Right lobe of liver (tissue), 6 donors: ENCODE measurements at regions not wholly inside any gene's neighbourhood (a gene's known extent, or its start where the extent isn't known, plus 50 kb on each side); places are given as distances from the start of the nearest gene placed in this dataset.

Experiments
- ATAC-seq, 4 donors: fragments of 200-7000 bp; cut with Tn5 transposase; one replicate each; pipeline ENCODE4 v1.9.1; 2020; ENCODE audit warnings: mild to moderate bottlenecking in 4 of 4, moderate library complexity in 4 of 4
- DNase-seq, 3 donors: peaks; one replicate each; pipeline ENCODE4 v3.0.0-alpha.2; 2020
- H3K27ac ChIP-seq, 3 donors: fragments of 200-600 bp; one replicate each; pipeline ENCODE4 v1.8.0; 2022
- H3K27me3 ChIP-seq, 2 donors: fragments of 200-600 bp; one replicate each; pipeline ENCODE4 v1.8.0; 2022
- H3K36me3 ChIP-seq, 4 donors: fragments of 200-600 bp; sonication (generic) in 1 of 4; one replicate each; pipeline versions ENCODE4 v1.5.1 to v1.8.0; 2017 to 2022; ENCODE audit warnings: control low read depth in 1 of 4
- H3K4me1 ChIP-seq, 4 donors: fragments of 200-600 bp; sonication (generic) in 1 of 4; one replicate each; pipeline versions ENCODE4 v1.5.1 to v1.8.0; 2017 to 2022; ENCODE audit warnings: control low read depth in 1 of 4
- H3K4me3 ChIP-seq, 3 donors: fragments of 200-600 bp; one replicate each; pipeline ENCODE4 v1.8.0; 2022
- H3K9me3 ChIP-seq, 4 donors: fragments of 200-600 bp; sonication (generic) in 1 of 4; one replicate each; pipeline versions ENCODE4 v1.5.1 to v1.8.0; 2017 to 2022; ENCODE audit warnings: control low read depth in 1 of 4
- CTCF ChIP-seq, 4 donors: fragments of 200-600 bp in 3 of 4; fragments of 450-650 bp in 1 of 4; IDR thresholded peaks; one replicate each; pipeline versions ENCODE4 v1.5.1 to v1.8.0; 2016 to 2022; ENCODE audit warnings: antibody characterized with exemption in 4 of 4, mild to moderate bottlenecking in 2 of 4
- POLR2A ChIP-seq: fragments of 450-650 bp; IDR thresholded peaks from one replicate; pipeline ENCODE4 v1.6.1; 2017; ENCODE audit warnings: antibody characterized with exemption, mild to moderate bottlenecking
- whole genome bisulfite sequencing: methylation state at CpG from one replicate; pipeline ENCODE4 v1.1.6; 2018; ENCODE audit warnings: low coverage, low lambda C conversion rate; ENCODE audit not compliant: insufficient coverage; ENCODE audit errors: missing lambda C conversion rate; 5-methylcytosine and 5-hydroxymethylcytosine counted together
- intact Hi-C, 2 donors: fragments of 100-400 bp; cut with DNase I; formaldehyde crosslinking; loops; one replicate each; pipeline versions ENCODE4 v1.11.2 to v1.14.1; 2022
- donor health status: DM: no; HTN: yes; CAD: no.
- donor health status: DM: no; HTN: no; CAD: no.
- donor health status: DM: no; HTN: no; CAD: no.
- donor health status: DM: no; HTN: yes; CAD: no.
- donor health status: DM: no; HTN: yes; CAD: no.

GRCh38 chr17:12478311-12478710, 187.4 kb upstream of the MYOCD start:
- no peaks in the 10 kb centered on the region for H3K4me1 ChIP-seq
- ATAC-seq = no peak
- WGBS = 64% methylated on average over 7 of the region's 7 CpGs
- intact Hi-C loops = no loop called here
- no peak for DNase-seq
- no peaks in the 10 kb centered on the region for H3K9me3 ChIP-seq
- H3K27ac ChIP-seq = no peak overlapping the region
- H3K4me3 ChIP-seq = no peak overlapping the region
- TF ChIP-seq CTCF (IDR thresholded peaks at IDR 0.05) (no peak), POLR2A (no peak)
- no peaks in the 10 kb centered on the region for H3K36me3 ChIP-seq
- no peaks in the 10 kb centered on the region for H3K27me3 ChIP-seq

GRCh38 chr17:12485361-12485906, 180.3 kb upstream of the MYOCD start:
- no peak for TF ChIP-seq CTCF (IDR thresholded peaks at IDR 0.05)
- no peak for TF ChIP-seq POLR2A
- H3K36me3 ChIP-seq = no peaks in the 10 kb centered on the region
- no peak for DNase-seq
- ATAC-seq = no peak
- H3K4me3 ChIP-seq = no peak overlapping the region
- no peaks in the 10 kb centered on the region for H3K4me1 ChIP-seq
- no peaks in the 10 kb centered on the region for H3K9me3 ChIP-seq
- 46% methylated on average over 4 of the region's 4 CpGs for WGBS
- intact Hi-C loops = no loop called here
- no peak overlapping the region for H3K27ac ChIP-seq
- H3K27me3 ChIP-seq = no peaks in the 10 kb centered on the region

- Histone ChIP-seq H3K4me3 (no peak overlapping the region), H3K4me1 (no peaks in the 10 kb centered on the region), H3K27ac (no peak overlapping the region), H3K27me3 (no peaks in the 10 kb centered on the region), H3K36me3 (no peaks in the 10 kb centered on the region), H3K9me3 (no peaks in the 10 kb centered on the region)
- no peak for ATAC-seq
- 40% methylated on average over 3 of the region's 3 CpGs for WGBS
- TF ChIP-seq CTCF (IDR thresholded peaks at IDR 0.05) (no peak), POLR2A (no peak)
- intact Hi-C loops = no loop called here
- DNase-seq = no peak
These were observed 176.4 kb upstream of the MYOCD start for GRCh38 chr17:12489325-12489724.

- H3K27ac ChIP-seq = no peak overlapping the region
- no peak overlapping the region for H3K4me3 ChIP-seq
- no peaks in the 10 kb centered on the region for H3K9me3 ChIP-seq
- no peak for DNase-seq
- WGBS = 34% methylated on average over 3 of the region's 3 CpGs
- H3K36me3 ChIP-seq = no peaks in the 10 kb centered on the region
- intact Hi-C loops = no loop called here
- ATAC-seq = no peak
- TF ChIP-seq POLR2A (no peak), CTCF (IDR thresholded peaks at IDR 0.05) (no peak)
- H3K4me1 ChIP-seq = no peaks in the 10 kb centered on the region
- H3K27me3 ChIP-seq = no peaks in the 10 kb centered on the region
These were observed 173.2 kb upstream of the MYOCD start for GRCh38 chr17:12492450-12492849.

GRCh38 chr17:12505866-12506265, 159.8 kb upstream of the MYOCD start:
- Histone ChIP-seq H3K27ac (no peak overlapping the region), H3K36me3 (no peaks in the 10 kb centered on the region), H3K9me3 (no peaks in the 10 kb centered on the region), H3K27me3 (peaks cover 0 to 3% of the 10 kb centered on the region in 2 donors), H3K4me3 (no peak overlapping the region), H3K4me1 (no peaks in the 10 kb centered on the region)
- intact Hi-C loops = no loop called here
- ATAC-seq (no peak), DNase-seq (no peak)
- WGBS = 50% methylated on average over 2 of the region's 2 CpGs
- no peak for TF ChIP-seq POLR2A
- TF ChIP-seq CTCF (IDR thresholded peaks at IDR 0.05) = no peak
